K562 (cell line): ENCODE measurements at regions not wholly inside any gene's neighbourhood (a gene's known extent, or its start where the extent isn't known, plus 50 kb on each side); places are given as distances from the start of the nearest gene placed in this dataset.

Experiments
- ATAC-seq: fragments of 200-7000 bp; cut with Tn5 transposase; 3 replicates; pipeline ENCODE4 v1.9.1; 2020; ENCODE audit warnings: moderate library complexity
- BruUV-seq: library from RNA; stranded (reverse); fragments of 400-500 nt; replicated peaks from 2 replicates; lab custom pipeline; 2021; lab: Mats Ljungman, UMichigan
- CTCF ChIA-PET: fragments of 300-600 bp; formaldehyde crosslinking; extraction: SDS; loops from one replicate; lab custom pipeline; 2021; ENCODE audit warnings: low intra/inter-chr PET ratio; lab: Yijun Ruan, JAX
- POLR2A ChIA-PET: fragments of 300-600, 350-650 bp; sonication (Branson Sonifier 250); formaldehyde crosslinking; extraction: SDS; loops from one replicate; lab custom pipeline; 2021; ENCODE audit warnings: antibody characterized with exemption, inconsistent platforms; lab: Yijun Ruan, JAX
- DNase-seq, 4 experiments: peaks; one replicate each; pipeline versions ENCODE4 v3.0.0 to v3.0.0-alpha.2; 2011 to 2018; ENCODE audit warnings: low spot score in 3 of 4, mixed read lengths in 3 of 4; ENCODE audit errors: extremely low read depth in 1 of 4
- FAIRE-seq: peaks from 2 replicates; lab custom pipeline; 2011; peaks lifted over from hg19 to GRCh38; lab: Jason Lieb, UNC
- H2AFZ ChIP-seq: 2 replicates; pipeline ENCODE4 v1.6.0; 2011; ENCODE audit warnings: low read depth, low read length, control low read depth, inconsistent platforms
- H3K27ac ChIP-seq: fragments of 200-600 bp; 3 replicates; pipeline ENCODE4 v1.8.0; 2011; ENCODE audit warnings: low read depth, mild to moderate bottlenecking, control low read depth, inconsistent platforms, low read length, moderate library complexity, mixed read lengths; ENCODE audit errors: extremely low read depth
- H3K27me3 ChIP-seq, 2 experiments: fragments of 300-600 bp in 1 of 2; 2 replicates in 1 of 2; 3 replicates in 1 of 2; pipeline versions ENCODE4 v1.6.0 to v1.8.0; 2011; ENCODE audit warnings: inconsistent platforms in 2 of 2, low read length in 2 of 2, mild to moderate bottlenecking in 1 of 2, mixed read lengths in 1 of 2, moderate library complexity in 1 of 2; ENCODE audit not compliant: control insufficient read depth in 2 of 2, insufficient read depth in 2 of 2
- H3K36me3 ChIP-seq: fragments of 300-600 bp; 3 replicates; pipeline ENCODE4 v1.8.0; 2011; ENCODE audit warnings: mild to moderate bottlenecking, low read length, inconsistent platforms; ENCODE audit not compliant: control insufficient read depth, insufficient read depth
- H3K4me1 ChIP-seq, 2 experiments: fragments of 200-600 bp in 1 of 2; replicated peaks in 1 of 2; 2 replicates in 1 of 2; 3 replicates in 1 of 2; pipeline versions ENCODE4 v1.5.1 to v1.8.0; 2011; ENCODE audit warnings: inconsistent platforms in 2 of 2, low read length in 2 of 2, mild to moderate bottlenecking in 1 of 2, mixed read lengths in 1 of 2, moderate library complexity in 1 of 2; ENCODE audit not compliant: control insufficient read depth in 2 of 2, insufficient read depth in 2 of 2
- H3K4me2 ChIP-seq: 2 replicates; pipeline ENCODE4 v1.6.1; 2011; ENCODE audit warnings: low read length, control low read depth, inconsistent platforms, mixed read lengths; ENCODE audit not compliant: insufficient read depth
- H3K4me3 ChIP-seq: fragments of 200-600 bp; sonication (generic), shearing (Covaris generic); 2 replicates; pipeline ENCODE4 v1.5.1; 2016; ENCODE audit warnings: control low read depth, inconsistent platforms
- H3K79me2 ChIP-seq: fragments of 200-600 bp; 3 replicates; pipeline ENCODE4 v1.8.0; 2011; ENCODE audit warnings: low read length, inconsistent platforms; ENCODE audit not compliant: control insufficient read depth, insufficient read depth
- H3K9ac ChIP-seq, 2 experiments: 2 replicates each; pipeline versions ENCODE4 v1.6.0 to v1.6.1; 2011; ENCODE audit warnings: low read depth in 2 of 2, low read length in 2 of 2, control low read depth in 1 of 2, inconsistent platforms in 1 of 2, mild to moderate bottlenecking in 1 of 2, mixed read lengths in 1 of 2; ENCODE audit not compliant: insufficient read depth in 1 of 2
- H3K9me1 ChIP-seq: one replicate; pipeline ENCODE4 v1.6.0; 2011; ENCODE audit warnings: inconsistent platforms, mild to moderate bottlenecking, low read length, moderate library complexity; ENCODE audit not compliant: control insufficient read depth, insufficient read depth
- H3K9me3 ChIP-seq: replicated peaks from 2 replicates; pipeline ENCODE4 v1.5.1; 2011; ENCODE audit warnings: low read depth, low read length, inconsistent platforms; ENCODE audit not compliant: control insufficient read depth, insufficient read depth
- H4K20me1 ChIP-seq: replicated peaks from 2 replicates; pipeline ENCODE4 v1.6.1; 2011; ENCODE audit warnings: low read length, inconsistent platforms, mixed read lengths; ENCODE audit not compliant: control insufficient read depth, insufficient read depth
- ATF3 ChIP-seq, 2 experiments: fragments of 450-650 bp in 1 of 2; sonication (generic) in 1 of 2; formaldehyde crosslinking in 1 of 2; IDR thresholded peaks in 1 of 2; conservative IDR thresholded peaks in 1 of 2; 2 replicates each; pipeline versions ENCODE4 v1.6.1 to v1.8.1; 2016 to 2023; ENCODE audit warnings: mild to moderate bottlenecking in 2 of 2, moderate library complexity in 2 of 2, inconsistent platforms in 1 of 2, missing genetic modification reagents in 1 of 2
- CBX1 ChIP-seq: sonication (generic); IDR thresholded peaks from 2 replicates; pipeline ENCODE4 v1.6.1; 2016; ENCODE audit warnings: antibody characterized with exemption, low read depth, mild to moderate bottlenecking
- CCAR2 ChIP-seq: fragments of 200-400 bp; formaldehyde crosslinking; IDR thresholded peaks from 2 replicates; pipeline ENCODE4 v1.6.1; 2017; ENCODE audit warnings: mild to moderate bottlenecking, low read depth, low read length
- CREM ChIP-seq: IDR thresholded peaks from 2 replicates; pipeline ENCODE4 v1.6.1; 2014; ENCODE audit warnings: antibody characterized with exemption, low read depth
- HBP1 ChIP-seq: fragments of 450-650 bp; formaldehyde crosslinking; IDR thresholded peaks from 2 replicates; pipeline ENCODE4 v1.4.0; 2022; ENCODE audit warnings: missing genetic modification characterization
- HNRNPL ChIP-seq: fragments of 200-400 bp; formaldehyde crosslinking; IDR thresholded peaks from 2 replicates; pipeline ENCODE4 v1.6.1; 2017; ENCODE audit warnings: low read depth, mild to moderate bottlenecking, low read length
- HNRNPLL ChIP-seq: fragments of 200-400 bp; formaldehyde crosslinking; IDR thresholded peaks from 2 replicates; pipeline ENCODE4 v1.6.1; 2017; ENCODE audit warnings: low read length, low read depth, mild to moderate bottlenecking; ENCODE audit not compliant: poor library complexity, severe bottlenecking
- RBFOX2 ChIP-seq: fragments of 200-400 bp; formaldehyde crosslinking; IDR thresholded peaks from 2 replicates; pipeline ENCODE4 v1.6.1; 2017; ENCODE audit warnings: low read depth, mild to moderate bottlenecking, low read length, moderate library complexity
- ZNF354B ChIP-seq: fragments of 250-450 bp; sonication (Bioruptor Pico); IDR thresholded peaks from 2 replicates; pipeline ENCODE4 v1.4.0; 2020
- WGBS: fragments of 100-300 bp; shearing (Covaris generic); methylation state at CpG from one replicate; pipeline ENCODE4 v1.1.6; 2016; ENCODE audit warnings: low coverage, mixed read lengths; ENCODE audit not compliant: insufficient coverage; ENCODE audit errors: missing lambda C conversion rate; 5-methylcytosine and 5-hydroxymethylcytosine counted together
- in situ Hi-C: fragments of 300-500 bp; cut with MboI; formaldehyde crosslinking; loops from 4 replicates; pipeline ENCODE4 v1.15.0; 2018; ENCODE audit warnings: inconsistent platforms, mixed read lengths
- intact Hi-C: fragments of 100-400 bp; cut with micrococcal nuclease; formaldehyde crosslinking; loops from 2 replicates; pipeline ENCODE4 v1.14.2; 2022

GRCh38 chr21:22804151-22804550, 1805.9 kb downstream of the NCAM2 start:
- BruUV-seq = no TSS peak
- intact Hi-C loops = no loop called here
- ChIA-PET POLR2A (interaction anchor here (0.6 kb wide), 1 partner anchor 906 kb away, joined by 3 read pairs; no protein-coding TSS in a partner anchor), CTCF (no interaction called here)
- H2AFZ ChIP-seq = no peak overlapping the region
- no peaks in the 10 kb centered on the region for H3K27me3 ChIP-seq
- no peaks in the 10 kb centered on the region for H3K9me1 ChIP-seq
- H4K20me1 ChIP-seq = no peaks in the 10 kb centered on the region
- ATAC-seq = no peak
- no peak overlapping the region for H3K4me3 ChIP-seq
- H3K79me2 ChIP-seq = no peaks in the 10 kb centered on the region
- no peak overlapping the region for H3K4me2 ChIP-seq
- no peaks in the 10 kb centered on the region for H3K4me1 ChIP-seq
- H3K9me3 ChIP-seq = no peaks in the 10 kb centered on the region
- whole genome bisulfite sequencing = 0% methylated on average over 3 of the region's 3 CpGs
- H3K27ac ChIP-seq = no peak overlapping the region
- H3K9ac ChIP-seq = no peak overlapping the region
- in situ Hi-C loops = no loop called here
- H3K36me3 ChIP-seq = no peaks in the 10 kb centered on the region
- no peak for DNase-seq
- TF ChIP-seq HNRNPL = no peak
- TF ChIP-seq CREM = no peak
- TF ChIP-seq CCAR2 = no peak
- TF ChIP-seq RBFOX2 = no peak
- TF ChIP-seq CBX1 = no peak
- TF ChIP-seq ZNF354B (CRISPR knock-in tag) = no peak
- no peak for TF ChIP-seq HBP1
- no peak for TF ChIP-seq ATF3 (IDR thresholded peaks at IDR 0.05)
- no peak for TF ChIP-seq ATF3 (CRISPR knock-in tag; conservative IDR thresholded peaks at IDR 0.05)
- TF ChIP-seq HNRNPLL = no peak
- FAIRE-seq = no peak
